Erythroblast (primary cell): ENCODE measurements at regions not wholly inside any gene's neighbourhood (a gene's known extent, or its start where the extent isn't known, plus 50 kb on each side); places are given as distances from the start of the nearest gene placed in this dataset.

Experiments
- GATA1 ChIP-seq: IDR thresholded peaks from 2 replicates; pipeline ENCODE4 v1.6.1; 2011; ENCODE audit warnings: low read depth, mild to moderate bottlenecking, control low read depth, low read length, moderate library complexity
- POLR2A ChIP-seq: IDR thresholded peaks from 2 replicates; pipeline ENCODE4 v1.6.1; 2011; ENCODE audit warnings: mild to moderate bottlenecking, low read length

GRCh38 chr20:53652859-53653517 lies 59.3 kb upstream of the ZNF217 start:
- TF ChIP-seq POLR2A (no peak), GATA1 (no peak)
